ENCODE measurements at regions not wholly inside any gene's neighbourhood (a gene's known extent, or its start where the extent isn't known, plus 50 kb on each side); places are given as distances from the start of the nearest gene placed in this dataset.
A peak's percentile ranks its signal among the peaks of the same experiment; 100 is the strongest.

DNA sequence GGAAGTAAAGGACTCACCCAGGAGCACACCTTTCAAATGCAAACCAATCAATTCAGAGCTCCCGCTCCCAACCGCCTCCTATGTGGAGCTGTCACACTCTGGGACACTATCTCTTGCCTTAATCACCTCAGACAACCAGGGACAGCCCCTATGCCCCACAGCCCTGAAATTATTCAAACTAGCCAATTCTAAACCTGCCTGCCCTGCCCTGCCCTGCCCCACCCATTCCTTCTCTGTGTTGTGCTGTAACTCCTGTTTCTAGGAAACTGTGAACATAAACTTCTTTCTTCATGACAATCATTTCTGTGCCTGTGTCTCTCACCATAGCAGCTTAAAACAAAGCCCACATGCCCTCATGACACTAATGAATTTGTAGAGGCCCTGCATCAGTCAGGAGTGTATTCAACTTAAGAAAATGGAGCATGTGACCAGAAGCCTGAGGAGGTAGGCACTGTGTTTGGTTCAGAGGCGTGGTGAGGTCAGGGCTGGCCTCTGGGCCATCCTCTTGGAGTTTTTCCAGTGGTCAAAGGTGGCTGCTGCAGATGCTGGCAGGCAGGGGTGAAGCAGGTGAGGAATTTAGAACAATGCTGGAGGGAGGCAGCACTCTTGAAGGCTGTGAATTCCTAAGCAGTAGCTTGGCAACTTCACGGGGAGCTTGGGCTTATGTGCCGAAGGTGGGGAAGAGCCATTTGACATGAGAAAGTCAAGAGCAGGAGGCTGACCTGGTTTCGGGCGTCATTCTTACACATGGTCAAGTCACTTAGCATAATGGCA is 74.5 kb downstream of the RHOU start:
- H3K9me3 ChIP-seq (ENCODE audit: control insufficient read depth in 2 of 2, low read length in 2 of 2), result no peaks in the 10 kb centered on the region
- H3K27ac ChIP-seq (ENCODE audit: low read depth in 2 of 2, low read length in 2 of 2), result peak overlapping the region; percentile 83 to 89
- no peaks in the 10 kb centered on the region for H3K27me3 ChIP-seq (ENCODE audit: control insufficient read depth in 2 of 2, insufficient read depth in 2 of 2, low read length in 2 of 2)
- peaks cover 19 to 39% of the 10 kb centered on the region in 2 donors for H3K4me1 ChIP-seq (ENCODE audit: control insufficient read depth in 2 of 2, insufficient read depth in 2 of 2, low read length in 2 of 2)
- no peaks in the 10 kb centered on the region for H3K36me3 ChIP-seq (ENCODE audit: control insufficient read depth in 2 of 2, insufficient read depth in 2 of 2, low read length in 2 of 2)
- H3K9ac ChIP-seq (ENCODE audit: low read depth in 1 of 2, low read length in 2 of 2), result peak overlapping the region in 1 of 2 donors; percentile 10
- peak overlapping the region in 1 of 2 donors; percentile 47 for H3K4me3 ChIP-seq (ENCODE audit: low read length in 2 of 2)

DNA sequence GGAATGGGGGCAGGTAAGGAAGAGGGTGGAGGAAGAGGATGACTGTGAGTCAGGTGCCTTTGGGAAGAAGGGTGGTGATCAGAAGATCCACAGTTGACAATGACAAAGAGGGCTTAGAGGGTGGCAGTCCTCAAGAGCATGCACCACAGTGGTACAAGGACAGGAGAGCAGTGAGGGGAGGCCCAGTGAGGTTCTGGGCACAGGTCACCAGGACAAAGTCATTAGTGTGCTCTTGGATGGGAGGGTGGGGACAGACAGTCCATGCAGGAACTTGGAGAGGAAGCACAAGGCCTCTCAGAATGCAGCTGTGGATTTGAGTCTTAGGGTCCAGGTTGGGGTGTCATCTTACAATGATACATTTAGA is 75.1 kb downstream of the RHOU start:
- Histone ChIP-seq H3K27me3 (ENCODE audit: control insufficient read depth in 2 of 2, insufficient read depth in 2 of 2, low read length in 2 of 2) (no peaks in the 10 kb centered on the region), H3K27ac (ENCODE audit: low read depth in 2 of 2, low read length in 2 of 2) (peak overlapping the region; percentile 83 to 89), H3K4me3 (ENCODE audit: low read length in 2 of 2) (peak overlapping the region in 1 of 2 donors; percentile 47), H3K9ac (ENCODE audit: low read depth in 1 of 2, low read length in 2 of 2) (peak overlapping the region in 1 of 2 donors; percentile 10), H3K4me1 (ENCODE audit: control insufficient read depth in 2 of 2, insufficient read depth in 2 of 2, low read length in 2 of 2) (peaks cover 19 to 39% of the 10 kb centered on the region in 2 donors), H3K36me3 (ENCODE audit: control insufficient read depth in 2 of 2, insufficient read depth in 2 of 2, low read length in 2 of 2) (no peaks in the 10 kb centered on the region), H3K9me3 (ENCODE audit: control insufficient read depth in 2 of 2, low read length in 2 of 2) (no peaks in the 10 kb centered on the region)

DNA sequence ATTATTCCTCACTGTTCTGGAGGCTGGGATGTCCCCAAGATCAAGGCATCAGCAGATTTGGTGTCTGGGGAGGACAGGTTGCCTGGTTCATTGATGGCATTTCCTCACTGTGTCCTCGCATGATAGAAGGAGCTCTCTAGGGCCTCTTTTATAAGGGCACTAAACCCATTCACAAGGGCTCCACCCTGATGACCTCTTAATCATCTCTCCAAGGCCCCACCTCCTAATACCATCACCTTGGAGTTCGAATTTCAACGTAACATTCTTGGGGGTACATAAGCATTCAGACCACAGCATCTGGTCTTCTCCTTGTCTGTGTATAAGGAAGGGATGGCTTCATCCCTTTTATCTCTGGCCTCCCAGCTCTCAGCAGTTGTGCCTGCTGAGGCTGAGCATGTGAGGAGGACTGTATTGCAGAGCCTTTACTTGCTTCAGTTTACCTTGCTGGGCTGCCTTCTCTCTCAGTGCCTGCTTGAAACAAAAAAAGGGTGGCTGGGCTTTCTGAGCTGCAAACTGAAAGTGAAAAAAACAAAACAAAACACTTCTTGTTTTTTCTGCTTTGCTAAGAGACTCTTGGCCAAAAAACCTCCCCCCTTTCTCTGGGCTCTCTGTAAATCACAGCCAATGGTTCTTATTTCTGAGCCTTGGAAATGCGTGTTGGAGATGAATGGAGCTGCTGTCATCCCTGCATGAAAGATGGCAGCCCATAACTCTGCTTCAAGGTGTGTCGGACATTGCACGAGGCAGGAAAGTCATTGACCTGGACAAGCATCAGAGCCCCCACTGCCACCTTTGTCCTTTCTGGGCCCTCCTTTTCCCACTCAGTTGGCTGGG is 75.8 kb downstream of the RHOU start:
- H3K27me3 ChIP-seq (ENCODE audit: control insufficient read depth in 2 of 2, insufficient read depth in 2 of 2, low read length in 2 of 2), result no peaks in the 10 kb centered on the region
- peak overlapping the region in 1 of 2 donors; percentile 3 for H3K9ac ChIP-seq (ENCODE audit: low read depth in 1 of 2, low read length in 2 of 2)
- peaks cover 19 to 39% of the 10 kb centered on the region in 2 donors for H3K4me1 ChIP-seq (ENCODE audit: control insufficient read depth in 2 of 2, insufficient read depth in 2 of 2, low read length in 2 of 2)
- H3K4me3 ChIP-seq (ENCODE audit: low read length in 2 of 2), result peak overlapping the region in 1 of 2 donors; percentile 47
- no peaks in the 10 kb centered on the region for H3K36me3 ChIP-seq (ENCODE audit: control insufficient read depth in 2 of 2, insufficient read depth in 2 of 2, low read length in 2 of 2)
- peak overlapping the region; percentile 83 to 89 for H3K27ac ChIP-seq (ENCODE audit: low read depth in 2 of 2, low read length in 2 of 2)
- no peaks in the 10 kb centered on the region for H3K9me3 ChIP-seq (ENCODE audit: control insufficient read depth in 2 of 2, low read length in 2 of 2)

GRCh38 chr1:228811712-228812305 is 76.5 kb downstream of the RHOU start:
- peaks cover 19 to 39% of the 10 kb centered on the region in 2 donors for H3K4me1 ChIP-seq (ENCODE audit: control insufficient read depth in 2 of 2, insufficient read depth in 2 of 2, low read length in 2 of 2)
- H3K4me3 ChIP-seq (ENCODE audit: low read length in 2 of 2), result no peak overlapping the region
- peak overlapping the region in 1 of 2 donors; percentile 32 for H3K27ac ChIP-seq (ENCODE audit: low read depth in 2 of 2, low read length in 2 of 2)
- no peak overlapping the region for H3K9ac ChIP-seq (ENCODE audit: low read depth in 1 of 2, low read length in 2 of 2)
- no peaks in the 10 kb centered on the region for H3K9me3 ChIP-seq (ENCODE audit: control insufficient read depth in 2 of 2, low read length in 2 of 2)
- H3K27me3 ChIP-seq (ENCODE audit: control insufficient read depth in 2 of 2, insufficient read depth in 2 of 2, low read length in 2 of 2), result no peaks in the 10 kb centered on the region
- no peaks in the 10 kb centered on the region for H3K36me3 ChIP-seq (ENCODE audit: control insufficient read depth in 2 of 2, insufficient read depth in 2 of 2, low read length in 2 of 2)

- Histone ChIP-seq H3K9ac (ENCODE audit: low read depth in 1 of 2, low read length in 2 of 2) (no peak overlapping the region), H3K27ac (ENCODE audit: low read depth in 2 of 2, low read length in 2 of 2) (no peak overlapping the region), H3K9me3 (ENCODE audit: control insufficient read depth in 2 of 2, low read length in 2 of 2) (no peaks in the 10 kb centered on the region), H3K4me1 (ENCODE audit: control insufficient read depth in 2 of 2, insufficient read depth in 2 of 2, low read length in 2 of 2) (peaks cover 19 to 38% of the 10 kb centered on the region in 2 donors), H3K4me3 (ENCODE audit: low read length in 2 of 2) (no peak overlapping the region), H3K27me3 (ENCODE audit: control insufficient read depth in 2 of 2, insufficient read depth in 2 of 2, low read length in 2 of 2) (no peaks in the 10 kb centered on the region), H3K36me3 (ENCODE audit: control insufficient read depth in 2 of 2, insufficient read depth in 2 of 2, low read length in 2 of 2) (no peaks in the 10 kb centered on the region)
These were observed 77.7 kb downstream of the RHOU start for GRCh38 chr1:228812961-228813360.

GRCh38 chr1:228814176-228814575 is 78.9 kb downstream of the RHOU start:
- Histone ChIP-seq H3K4me3 (ENCODE audit: low read length in 2 of 2) (no peak overlapping the region), H3K36me3 (ENCODE audit: control insufficient read depth in 2 of 2, insufficient read depth in 2 of 2, low read length in 2 of 2) (no peaks in the 10 kb centered on the region), H3K9me3 (ENCODE audit: control insufficient read depth in 2 of 2, low read length in 2 of 2) (no peaks in the 10 kb centered on the region), H3K4me1 (ENCODE audit: control insufficient read depth in 2 of 2, insufficient read depth in 2 of 2, low read length in 2 of 2) (peaks cover 19 to 26% of the 10 kb centered on the region in 2 donors), H3K9ac (ENCODE audit: low read depth in 1 of 2, low read length in 2 of 2) (no peak overlapping the region), H3K27me3 (ENCODE audit: control insufficient read depth in 2 of 2, insufficient read depth in 2 of 2, low read length in 2 of 2) (no peaks in the 10 kb centered on the region), H3K27ac (ENCODE audit: low read depth in 2 of 2, low read length in 2 of 2) (peak overlapping the region in 1 of 2 donors; percentile 22)

DNA sequence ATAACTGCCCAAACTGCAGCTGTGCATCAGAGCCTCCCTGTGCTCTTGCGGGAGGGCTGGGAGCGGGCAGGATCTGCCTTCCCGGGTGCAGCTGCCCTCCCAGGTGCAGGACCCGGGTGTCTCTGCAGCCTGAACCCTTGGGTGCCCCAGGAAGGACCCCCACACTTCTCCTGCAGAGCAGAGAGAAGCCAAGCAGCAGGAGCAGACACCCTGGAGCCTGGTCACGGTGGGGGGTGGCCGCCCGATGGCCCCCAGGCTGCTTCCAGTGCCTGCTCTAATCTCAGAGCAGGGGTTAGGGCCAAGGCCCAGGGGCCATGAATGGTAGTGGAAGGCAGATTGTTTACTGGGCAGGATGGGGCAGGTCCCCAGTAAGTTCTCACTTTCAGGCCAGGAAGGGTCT is 83.0 kb downstream of the RHOU start:
- Histone ChIP-seq H3K9ac (ENCODE audit: low read depth in 1 of 2, low read length in 2 of 2) (no peak overlapping the region), H3K27ac (ENCODE audit: low read depth in 2 of 2, low read length in 2 of 2) (no peak overlapping the region), H3K36me3 (ENCODE audit: control insufficient read depth in 2 of 2, insufficient read depth in 2 of 2, low read length in 2 of 2) (no peaks in the 10 kb centered on the region), H3K9me3 (ENCODE audit: control insufficient read depth in 2 of 2, low read length in 2 of 2) (no peaks in the 10 kb centered on the region), H3K4me1 (ENCODE audit: control insufficient read depth in 2 of 2, insufficient read depth in 2 of 2, low read length in 2 of 2) (peaks cover 0 to 4% of the 10 kb centered on the region in 2 donors), H3K4me3 (ENCODE audit: low read length in 2 of 2) (no peak overlapping the region), H3K27me3 (ENCODE audit: control insufficient read depth in 2 of 2, insufficient read depth in 2 of 2, low read length in 2 of 2) (no peaks in the 10 kb centered on the region)

DNA sequence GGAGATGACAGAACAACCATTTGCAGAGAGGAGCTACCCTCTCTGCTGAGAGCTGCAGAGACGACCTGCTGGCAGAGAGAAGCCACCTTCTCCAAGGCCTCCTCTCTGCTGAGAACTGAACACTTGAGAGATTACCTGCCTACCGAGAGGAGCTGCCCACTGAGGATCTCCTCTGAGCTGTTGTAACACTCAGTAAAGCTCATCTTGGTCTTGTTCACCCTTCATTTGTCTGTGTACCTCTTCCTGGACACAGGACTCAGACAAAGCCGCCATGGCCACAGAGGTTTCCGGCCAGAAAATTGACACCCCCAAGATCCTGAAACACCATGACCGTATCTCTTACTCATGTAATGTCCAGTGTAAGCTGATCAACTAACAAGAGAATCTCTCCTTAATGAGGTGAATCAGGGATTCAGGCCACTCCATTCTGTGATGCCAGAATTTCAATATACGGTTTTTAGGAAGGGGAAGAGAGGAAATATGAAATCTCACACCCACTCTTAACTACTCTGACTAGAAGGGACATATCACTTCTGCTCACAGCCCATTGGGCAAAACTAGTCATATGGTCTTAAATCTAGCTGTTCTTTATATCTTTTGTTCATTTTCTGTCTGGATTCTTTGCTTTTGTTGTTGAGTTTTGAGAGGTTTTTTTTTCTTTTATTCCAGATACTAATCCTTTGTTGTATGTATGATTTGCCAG is 83.8 kb downstream of the RHOU start:
- Histone ChIP-seq H3K27ac (ENCODE audit: low read depth in 2 of 2, low read length in 2 of 2) (no peak overlapping the region), H3K9me3 (ENCODE audit: control insufficient read depth in 2 of 2, low read length in 2 of 2) (no peaks in the 10 kb centered on the region), H3K4me3 (ENCODE audit: low read length in 2 of 2) (no peak overlapping the region), H3K9ac (ENCODE audit: low read depth in 1 of 2, low read length in 2 of 2) (no peak overlapping the region), H3K4me1 (ENCODE audit: control insufficient read depth in 2 of 2, insufficient read depth in 2 of 2, low read length in 2 of 2) (peaks cover 0 to 4% of the 10 kb centered on the region in 2 donors), H3K36me3 (ENCODE audit: control insufficient read depth in 2 of 2, insufficient read depth in 2 of 2, low read length in 2 of 2) (no peaks in the 10 kb centered on the region), H3K27me3 (ENCODE audit: control insufficient read depth in 2 of 2, insufficient read depth in 2 of 2, low read length in 2 of 2) (no peaks in the 10 kb centered on the region)

- Histone ChIP-seq H3K4me1 (ENCODE audit: control insufficient read depth in 2 of 2, insufficient read depth in 2 of 2, low read length in 2 of 2) (no peaks in the 10 kb centered on the region), H3K9ac (ENCODE audit: low read depth in 1 of 2, low read length in 2 of 2) (no peak overlapping the region), H3K27me3 (ENCODE audit: control insufficient read depth in 2 of 2, insufficient read depth in 2 of 2, low read length in 2 of 2) (no peaks in the 10 kb centered on the region), H3K36me3 (ENCODE audit: control insufficient read depth in 2 of 2, insufficient read depth in 2 of 2, low read length in 2 of 2) (no peaks in the 10 kb centered on the region), H3K27ac (ENCODE audit: low read depth in 2 of 2, low read length in 2 of 2) (no peak overlapping the region), H3K9me3 (ENCODE audit: control insufficient read depth in 2 of 2, low read length in 2 of 2) (no peaks in the 10 kb centered on the region), H3K4me3 (ENCODE audit: low read length in 2 of 2) (no peak overlapping the region)
These were observed 86.0 kb downstream of the RHOU start for GRCh38 chr1:228821252-228821651.
